CD14-positive monocyte (primary cell): ENCODE measurements at regions not wholly inside any gene's neighbourhood (a gene's known extent, or its start where the extent isn't known, plus 50 kb on each side); places are given as distances from the start of the nearest gene placed in this dataset.

ENCODE experiments used
- DNase-seq, 3 donors: peaks; one replicate each; pipeline ENCODE4 v3.0.0-alpha.2; 2011 to 2022
- H2AFZ ChIP-seq: 2 replicates; pipeline ENCODE4 v1.6.0; 2012; ENCODE audit warnings: mild to moderate bottlenecking, low read depth, low read length, inconsistent platforms; ENCODE audit not compliant: insufficient read depth, poor library complexity, severe bottlenecking
- H3K27ac ChIP-seq, 2 donors: 1 replicate in 1 of 2; 2 replicates in 1 of 2; pipeline ENCODE4 v1.5.1; 2012 to 2013; ENCODE audit warnings: low read length in 2 of 2, control low read depth in 1 of 2, inconsistent platforms in 1 of 2, low read depth in 1 of 2, mild to moderate bottlenecking in 1 of 2
- H3K27me3 ChIP-seq, 2 donors: one replicate each; pipeline versions ENCODE4 v1.6.0 to v1.6.1; 2011 to 2013; ENCODE audit warnings: low read length in 2 of 2; ENCODE audit not compliant: control insufficient read depth in 2 of 2, insufficient read depth in 2 of 2
- H3K36me3 ChIP-seq, 2 donors: replicated peaks in 1 of 2; 1 replicate in 1 of 2; 2 replicates in 1 of 2; pipeline versions ENCODE4 v1.5.1 to v1.6.1; 2012 to 2013; ENCODE audit warnings: low read length in 2 of 2, control low read depth in 1 of 2, inconsistent platforms in 1 of 2, mild to moderate bottlenecking in 1 of 2; ENCODE audit not compliant: insufficient read depth in 2 of 2, control insufficient read depth in 1 of 2
- H3K4me1 ChIP-seq, 2 donors: 1 replicate in 1 of 2; 2 replicates in 1 of 2; pipeline versions ENCODE4 v1.5.1 to v1.6.1; 2012 to 2013; ENCODE audit warnings: low read length in 2 of 2, control low read depth in 1 of 2, inconsistent platforms in 1 of 2, mild to moderate bottlenecking in 1 of 2, moderate library complexity in 1 of 2; ENCODE audit not compliant: insufficient read depth in 2 of 2, control insufficient read depth in 1 of 2
- H3K4me2 ChIP-seq: replicated peaks from 2 replicates; pipeline ENCODE3; 2012; ENCODE audit warnings: low read length, moderate library complexity, mild to moderate bottlenecking; ENCODE audit not compliant: poor library complexity, severe bottlenecking; ENCODE audit errors: extremely low read depth
- H3K4me3 ChIP-seq, 3 experiments: fragments of 200-600 bp in 1 of 3; sonication (generic) in 1 of 3; replicated peaks in 1 of 3; 1 replicate in 2 of 3; 2 replicates in 1 of 3; pipeline ENCODE4 v1.5.1; 2011 to 2013; ENCODE audit warnings: low read length in 3 of 3, mild to moderate bottlenecking in 3 of 3, control low read depth in 2 of 3, low read depth in 2 of 3, inconsistent platforms in 1 of 3, moderate library complexity in 1 of 3
- H3K79me2 ChIP-seq: 2 replicates; pipeline ENCODE4 v1.6.0; 2012; ENCODE audit warnings: mild to moderate bottlenecking, control low read depth, inconsistent platforms, low read length, moderate library complexity; ENCODE audit not compliant: insufficient read depth
- H3K9ac ChIP-seq: 2 replicates; pipeline ENCODE4 v1.6.0; 2017; ENCODE audit warnings: low read length, mild to moderate bottlenecking; ENCODE audit not compliant: insufficient read depth, poor library complexity, severe bottlenecking
- H3K9me3 ChIP-seq, 2 donors: replicated peaks in 1 of 2; 1 replicate in 1 of 2; 2 replicates in 1 of 2; pipeline versions ENCODE4 v1.5.1 to v1.6.1; 2012 to 2013; ENCODE audit warnings: low read length in 2 of 2, control low read depth in 1 of 2; ENCODE audit not compliant: control insufficient read depth in 1 of 2, insufficient read depth in 1 of 2
- H4K20me1 ChIP-seq: 2 replicates; pipeline ENCODE4 v1.6.0; 2012; ENCODE audit warnings: mild to moderate bottlenecking, low read length, control low read depth, moderate library complexity; ENCODE audit not compliant: insufficient read depth
- H3K27ac Mint-ChIP-seq, 7 donors: one replicate each; pipeline ENCODE4 v1.8.0; 2020; ENCODE audit warnings: mild to moderate bottlenecking in 7 of 7, mixed read lengths in 7 of 7, moderate library complexity in 6 of 7, inconsistent platforms in 2 of 7
- H3K27me3 Mint-ChIP-seq, 3 donors: one replicate each; pipeline ENCODE4 v1.8.0; 2021 to 2022; ENCODE audit warnings: low read depth in 3 of 3, mild to moderate bottlenecking in 3 of 3, mixed read lengths in 3 of 3, moderate library complexity in 3 of 3, inconsistent platforms in 1 of 3
- H3K36me3 Mint-ChIP-seq, 2 donors: one replicate each; pipeline ENCODE4 v1.8.0; 2020; ENCODE audit warnings: mixed read lengths in 2 of 2, inconsistent platforms in 1 of 2, mild to moderate bottlenecking in 1 of 2
- H3K4me1 Mint-ChIP-seq: one replicate; pipeline ENCODE4 v1.8.0; 2020; ENCODE audit warnings: mild to moderate bottlenecking, mixed read lengths
- H3K4me3 Mint-ChIP-seq, 2 donors: one replicate each; pipeline ENCODE4 v1.8.0; 2020; ENCODE audit warnings: mild to moderate bottlenecking in 2 of 2, mixed read lengths in 2 of 2, moderate library complexity in 1 of 2
- H3K9me3 Mint-ChIP-seq, 7 donors: one replicate each; pipeline ENCODE4 v1.8.0; 2020 to 2022; ENCODE audit warnings: mixed read lengths in 7 of 7, mild to moderate bottlenecking in 6 of 7, moderate library complexity in 6 of 7, inconsistent platforms in 2 of 7
- CTCF ChIP-seq: fragments of 200-600 bp; IDR thresholded peaks from one replicate; pipeline ENCODE4 v1.8.0; 2022; ENCODE audit warnings: antibody characterized with exemption, mild to moderate bottlenecking
- WGBS: methylation state at CpG from one replicate; pipeline ENCODE4 v1.1.5; 2013; ENCODE audit warnings: missing lambda C conversion rate; ENCODE audit not compliant: insufficient coverage; 5-methylcytosine and 5-hydroxymethylcytosine counted together
- intact Hi-C, 2 donors: fragments of 100-400 bp; cut with micrococcal nuclease; formaldehyde crosslinking; loops; one replicate each; pipeline versions ENCODE4 v1.15.0 to v1.15.1; 2023

- Histone ChIP-seq H3K27ac (no peak overlapping the region), H3K36me3 (no peaks in the 10 kb centered on the region), H3K79me2 (no peaks in the 10 kb centered on the region), H2AFZ (no peak overlapping the region), H3K9ac (no peak overlapping the region), H3K4me1 (no peaks in the 10 kb centered on the region), H3K4me2 (no peak overlapping the region), H4K20me1 (no peaks in the 10 kb centered on the region), H3K27me3 (no peaks in the 10 kb centered on the region), H3K9me3 (peaks cover 0 to 4% of the 10 kb centered on the region in 2 donors), H3K4me3 (no peak overlapping the region)
- Mint-ChIP-seq H3K27ac (no peak overlapping the region), H3K9me3 (peaks cover 0 to 8% (median 2%) of the 10 kb centered on the region in 7 donors), H3K4me3 (no peak overlapping the region), H3K4me1 (no peaks in the 10 kb centered on the region), H3K36me3 (no peaks in the 10 kb centered on the region), H3K27me3 (no peaks in the 10 kb centered on the region)
- DNase-seq, result no peak
- 60% methylated on average over 1 of the region's 2 CpGs for WGBS
- intact Hi-C loops, result no loop called here
- TF ChIP-seq CTCF, result no peak
Measured at GRCh38 chr3:65015711-65016110, 327.9 kb upstream of the ADAMTS9 start.

GRCh38 chr3:65013053-65013452 is 325.3 kb upstream of the ADAMTS9 start:
- Histone ChIP-seq H3K27ac (no peak overlapping the region), H3K4me2 (no peak overlapping the region), H2AFZ (no peak overlapping the region), H3K9ac (no peak overlapping the region), H3K4me1 (no peaks in the 10 kb centered on the region), H3K36me3 (no peaks in the 10 kb centered on the region), H3K4me3 (no peak overlapping the region), H3K27me3 (no peaks in the 10 kb centered on the region), H3K79me2 (no peaks in the 10 kb centered on the region), H3K9me3 (peaks cover 3 to 4% of the 10 kb centered on the region in 2 donors), H4K20me1 (no peaks in the 10 kb centered on the region)
- H3K9me3 Mint-ChIP-seq, result peaks cover 0 to 11% (median 4%) of the 10 kb centered on the region in 7 donors
- no peak for TF ChIP-seq CTCF
- DNase-seq, result no peak
- no peak overlapping the region for H3K4me3 Mint-ChIP-seq
- no peak overlapping the region for H3K27ac Mint-ChIP-seq
- H3K27me3 Mint-ChIP-seq, result no peaks in the 10 kb centered on the region
- intact Hi-C loops, result no loop called here
- WGBS, result 77% methylated on average over 1 of the region's 4 CpGs
- no peaks in the 10 kb centered on the region for H3K36me3 Mint-ChIP-seq
- H3K4me1 Mint-ChIP-seq, result no peaks in the 10 kb centered on the region
